Pancreas (tissue), 10 donors: ENCODE measurements at regions not wholly inside any gene's neighbourhood (a gene's known extent, or its start where the extent isn't known, plus 50 kb on each side); places are given as distances from the start of the nearest gene placed in this dataset.

Experiments used
- ATAC-seq, 4 donors: fragments of 200-7000 bp; cut with Tn5 transposase; one replicate each; pipeline versions ENCODE4 v1.8.0 to v1.9.1; 2020; ENCODE audit warnings: mild to moderate bottlenecking in 4 of 4, moderate library complexity in 4 of 4
- DNase-seq, 6 donors: peaks; one replicate each; pipeline ENCODE4 v3.0.0-alpha.2; 2020
- FAIRE-seq: peaks from 2 replicates; lab custom pipeline; 2012; peaks lifted over from hg19 to GRCh38; lab: Jason Lieb, UNC
- H3K27ac ChIP-seq, 4 donors: fragments of 200-600 bp; sonication (generic); 1 replicate in 3 of 4; 2 replicates in 1 of 4; pipeline versions ENCODE4 v1.5.0 to v1.8.0; 2020
- H3K27me3 ChIP-seq, 4 donors: fragments of 200-600 bp; one replicate each; pipeline ENCODE4 v1.8.0; 2021
- H3K36me3 ChIP-seq, 3 donors: fragments of 200-600 bp; sonication (generic) in 1 of 3; one replicate each; pipeline versions ENCODE4 v1.5.0 to v1.8.0; 2020 to 2021
- H3K4me1 ChIP-seq, 3 donors: fragments of 200-600 bp; one replicate each; pipeline ENCODE4 v1.8.0; 2021
- H3K4me3 ChIP-seq, 4 donors: fragments of 200-600 bp; sonication (generic) in 2 of 4; one replicate each; pipeline versions ENCODE4 v1.5.0 to v1.8.0; 2020 to 2021
- H3K9me3 ChIP-seq, 4 donors: fragments of 200-600 bp; one replicate each; pipeline ENCODE4 v1.8.0; 2021
- WGBS, 2 donors: extraction: QIAGEN DNeasy Blood & Tissue Kit; methylation state at CpG; one replicate each; pipeline ENCODE4 v1.1.7; 2013; 5-methylcytosine and 5-hydroxymethylcytosine counted together
- intact Hi-C, 3 donors: fragments of 100-400 bp; cut with DNase I; formaldehyde crosslinking; loops; one replicate each; pipeline versions ENCODE4 v1.11.1 to v1.14.2; 2022
- TF ChIP-seq, protein P1 (sequence below), 4 donors: fragments of 200-600 bp; sonication (generic) in 3 of 4; IDR thresholded peaks; one replicate each; pipeline versions ENCODE4 v1.5.0 to v1.8.0; 2021; ENCODE audit warnings: antibody characterized with exemption in 4 of 4
- donor health status: healthy with polysubstance abuse.
- donor health status: DM: no; HTN: no; CAD: no; lungs with moderate emphysema.
- donor health status: DM: no; HTN: no; CAD: no.
- donor health status: control.
- donor health status: control.
- donor health status: Bipolar disorder and iron deficiency.
- donor health status: DM: yes; HTN: yes; CAD: no.
- donor health status: DM: no; HTN: no; CAD: no.
- donor health status: DM: no; HTN: no; CAD: no.
- donor health status: DM: yes; HTN: yes; CAD: no.

DNA sequence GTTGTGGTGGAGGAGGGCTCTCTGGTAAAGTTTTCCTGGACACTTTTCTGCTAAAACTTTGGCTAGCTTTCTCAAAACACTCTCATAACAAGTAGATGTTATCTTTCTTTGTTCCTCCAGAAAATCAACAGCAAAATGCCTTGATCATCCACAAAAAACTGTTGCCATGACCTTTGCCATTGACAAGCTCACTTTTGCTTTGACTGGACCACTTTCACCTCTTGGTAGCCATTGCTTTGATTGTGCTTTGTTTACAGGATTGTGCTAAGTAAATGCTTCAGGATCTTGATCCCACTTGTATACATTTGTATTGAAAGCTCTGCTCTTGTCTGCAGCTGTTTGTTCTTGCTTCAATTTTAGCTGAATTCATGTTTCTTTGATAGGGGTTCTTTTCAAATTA is 143.9 kb upstream of the NR3C1 start:
- Histone ChIP-seq H3K9me3 (no peaks in the 10 kb centered on the region), H3K27ac (no peak overlapping the region), H3K27me3 (no peaks in the 10 kb centered on the region), H3K4me3 (no peak overlapping the region), H3K36me3 (no peaks in the 10 kb centered on the region), H3K4me1 (no peaks in the 10 kb centered on the region)
- ATAC-seq (no peak), FAIRE-seq (no peak), DNase-seq (no peak)
- TF ChIP-seq, protein P1, sequence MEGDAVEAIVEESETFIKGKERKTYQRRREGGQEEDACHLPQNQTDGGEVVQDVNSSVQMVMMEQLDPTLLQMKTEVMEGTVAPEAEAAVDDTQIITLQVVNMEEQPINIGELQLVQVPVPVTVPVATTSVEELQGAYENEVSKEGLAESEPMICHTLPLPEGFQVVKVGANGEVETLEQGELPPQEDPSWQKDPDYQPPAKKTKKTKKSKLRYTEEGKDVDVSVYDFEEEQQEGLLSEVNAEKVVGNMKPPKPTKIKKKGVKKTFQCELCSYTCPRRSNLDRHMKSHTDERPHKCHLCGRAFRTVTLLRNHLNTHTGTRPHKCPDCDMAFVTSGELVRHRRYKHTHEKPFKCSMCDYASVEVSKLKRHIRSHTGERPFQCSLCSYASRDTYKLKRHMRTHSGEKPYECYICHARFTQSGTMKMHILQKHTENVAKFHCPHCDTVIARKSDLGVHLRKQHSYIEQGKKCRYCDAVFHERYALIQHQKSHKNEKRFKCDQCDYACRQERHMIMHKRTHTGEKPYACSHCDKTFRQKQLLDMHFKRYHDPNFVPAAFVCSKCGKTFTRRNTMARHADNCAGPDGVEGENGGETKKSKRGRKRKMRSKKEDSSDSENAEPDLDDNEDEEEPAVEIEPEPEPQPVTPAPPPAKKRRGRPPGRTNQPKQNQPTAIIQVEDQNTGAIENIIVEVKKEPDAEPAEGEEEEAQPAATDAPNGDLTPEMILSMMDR (IDR thresholded peaks at IDR 0.05) = no peak
- intact Hi-C loops = no loop called here

DNA sequence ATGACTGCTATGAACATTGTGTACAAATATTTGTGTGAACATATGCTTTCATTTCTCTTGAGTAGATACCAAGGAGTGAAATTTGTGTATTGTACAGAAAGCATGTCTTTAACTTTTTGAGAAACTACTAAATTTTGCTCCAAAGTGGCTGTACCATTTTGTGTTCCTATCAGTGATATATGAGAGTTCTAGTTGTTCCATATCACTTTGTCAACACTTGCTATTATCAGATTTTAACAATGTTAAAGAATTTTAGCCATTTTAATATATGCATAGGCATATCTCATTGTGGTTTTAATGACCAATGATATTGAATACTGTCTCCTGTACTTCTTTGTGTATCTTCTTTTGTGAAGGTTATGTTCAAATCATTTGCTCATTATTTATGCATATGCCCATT is 142.9 kb upstream of the NR3C1 start:
- FAIRE-seq (no peak), ATAC-seq (no peak), DNase-seq (no peak)
- Histone ChIP-seq H3K36me3 (no peaks in the 10 kb centered on the region), H3K27ac (no peak overlapping the region), H3K4me3 (no peak overlapping the region), H3K4me1 (no peaks in the 10 kb centered on the region), H3K27me3 (no peaks in the 10 kb centered on the region), H3K9me3 (no peaks in the 10 kb centered on the region)
- intact Hi-C loops = no loop called here
- TF ChIP-seq, protein P1 (IDR thresholded peaks at IDR 0.05) = no peak

DNA sequence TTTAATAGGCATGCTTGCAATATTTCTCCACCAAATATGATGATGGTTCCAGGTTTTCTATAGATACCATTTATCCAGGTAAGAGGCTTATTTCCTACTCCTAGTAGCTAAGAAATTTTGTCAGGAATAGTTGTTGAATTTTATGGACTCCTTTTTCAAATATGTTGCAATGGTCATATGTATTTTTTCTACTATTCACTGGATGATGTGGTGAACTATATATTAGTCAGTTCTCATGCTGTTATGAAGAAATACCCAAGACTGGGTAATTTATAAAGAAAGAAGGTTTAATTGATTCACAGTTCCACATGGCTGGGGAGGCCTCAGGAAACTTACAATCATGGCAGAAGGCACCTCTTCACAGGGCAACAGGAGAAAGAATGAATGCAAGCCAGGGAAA is 141.1 kb upstream of the NR3C1 start:
- Histone ChIP-seq H3K9me3 (no peaks in the 10 kb centered on the region), H3K27ac (no peak overlapping the region), H3K27me3 (no peaks in the 10 kb centered on the region), H3K4me1 (no peaks in the 10 kb centered on the region), H3K36me3 (no peaks in the 10 kb centered on the region), H3K4me3 (no peak overlapping the region)
- DNase-seq = no peak
- no peak for ATAC-seq
- intact Hi-C loops = no loop called here
- FAIRE-seq = no peak
- TF ChIP-seq, protein P1 (IDR thresholded peaks at IDR 0.05) = no peak

DNA sequence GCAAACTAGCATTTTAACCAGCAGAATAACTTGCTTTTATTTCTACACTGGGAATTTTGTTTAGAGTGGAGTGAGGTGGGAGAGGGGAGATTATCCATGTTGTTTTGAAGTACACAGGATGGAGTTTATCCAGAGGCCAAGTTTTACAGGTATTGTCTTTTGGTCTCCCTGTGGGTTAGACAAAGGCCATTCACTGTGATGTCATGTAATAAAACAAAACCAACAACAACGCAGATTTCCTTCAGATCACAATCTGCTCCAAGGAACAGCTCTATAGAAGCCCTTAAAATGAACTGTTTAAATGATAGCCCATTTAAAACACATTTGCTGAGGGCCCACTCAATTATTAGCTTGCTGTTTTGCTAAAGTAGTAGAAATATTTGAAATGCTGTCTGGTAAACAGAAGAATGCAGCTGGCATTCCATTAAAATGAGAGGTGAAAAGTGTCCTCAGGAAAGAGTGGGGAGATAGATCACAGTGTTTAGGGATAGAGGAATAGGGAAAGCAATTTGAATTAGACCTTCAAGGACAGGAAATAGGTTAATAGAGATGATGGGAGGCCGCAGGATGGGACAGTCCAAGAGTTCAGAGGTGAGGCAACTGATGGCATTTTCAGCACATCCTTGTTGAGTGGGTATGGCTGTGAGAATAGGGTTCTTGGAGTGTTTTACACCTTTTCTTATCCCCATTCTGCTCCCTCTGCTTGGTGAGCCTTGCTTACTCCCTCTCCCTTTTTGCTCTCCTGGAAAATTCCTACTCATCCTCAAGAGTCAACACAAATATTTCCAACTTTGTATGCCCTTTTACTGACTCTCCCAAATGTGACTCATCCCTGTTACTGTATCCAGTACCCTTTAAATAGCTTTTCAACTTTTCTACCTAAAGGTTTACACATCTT is 140.1 kb upstream of the NR3C1 start:
- Histone ChIP-seq H3K9me3 (no peaks in the 10 kb centered on the region), H3K36me3 (no peaks in the 10 kb centered on the region), H3K27ac (no peak overlapping the region), H3K27me3 (no peaks in the 10 kb centered on the region), H3K4me3 (no peak overlapping the region), H3K4me1 (no peaks in the 10 kb centered on the region)
- TF ChIP-seq, protein P1 (IDR thresholded peaks at IDR 0.05) = no peak
- intact Hi-C loops = no loop called here
- WGBS, 2 donors = 71 to 84% methylated on average over 2 of the region's 2 CpGs
- ATAC-seq (no peak), DNase-seq (no peak), FAIRE-seq (no peak)

DNA sequence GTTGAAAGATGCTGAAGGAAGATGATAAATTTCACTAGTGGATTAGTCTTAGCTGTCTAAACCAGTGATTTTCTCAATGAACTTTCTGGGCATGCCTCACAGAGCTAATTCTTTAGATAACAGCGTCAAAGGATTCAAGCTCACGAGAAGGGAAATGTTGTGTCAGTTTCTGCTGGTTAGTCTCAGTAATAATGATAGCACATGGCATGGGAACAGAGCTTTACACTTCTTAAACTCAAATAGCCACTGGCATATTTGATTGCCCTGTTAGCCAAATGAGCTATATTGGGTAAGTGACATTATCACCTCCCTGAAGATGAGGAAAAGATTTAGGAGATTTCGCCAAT is 139.3 kb upstream of the NR3C1 start:
- no peaks in the 10 kb centered on the region for H3K36me3 ChIP-seq

More for the DNA sequence above, 139.3 kb upstream of the NR3C1 start:
- H3K9me3 ChIP-seq = no peaks in the 10 kb centered on the region
- intact Hi-C loops = no loop called here
- TF ChIP-seq, protein P1 (IDR thresholded peaks at IDR 0.05) = no peak
- no peaks in the 10 kb centered on the region for H3K27me3 ChIP-seq
- no peak overlapping the region for H3K4me3 ChIP-seq
- no peak overlapping the region for H3K27ac ChIP-seq
- DNase-seq (no peak), FAIRE-seq (no peak), ATAC-seq (no peak)
- no peaks in the 10 kb centered on the region for H3K4me1 ChIP-seq
- 44 to 45% methylated on average over 3 of the region's 3 CpGs for WGBS, 2 donors
